ENCODE measurements at regions not wholly inside any gene's neighbourhood (a gene's known extent, or its start where the extent isn't known, plus 50 kb on each side); places are given as distances from the start of the nearest gene placed in this dataset.
A peak's percentile ranks its signal among the peaks of the same experiment; 100 is the strongest.

DNA sequence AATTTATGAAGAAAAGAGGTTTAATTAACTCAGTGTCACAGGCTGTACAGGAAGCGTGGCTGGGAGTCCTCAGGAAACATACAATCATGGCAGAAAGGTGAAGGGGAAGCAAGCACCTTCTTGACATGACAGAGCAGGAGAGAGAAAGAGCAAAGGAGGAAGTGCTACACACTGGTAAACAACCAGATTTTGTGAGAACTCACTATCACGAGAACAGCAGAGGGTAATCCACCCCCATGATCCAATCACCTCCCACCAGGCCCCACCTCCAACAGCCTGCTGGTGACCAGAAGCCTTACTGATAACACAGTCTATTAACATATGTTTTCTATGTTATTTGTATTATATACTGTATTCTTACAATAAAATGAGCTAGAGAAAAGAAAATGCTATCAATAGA lies 254.8 kb downstream of the PCDH10 start:
- Histone ChIP-seq H3K4me3 (no peak overlapping the region), H3K27me3 (replicated peaks in 1 of 7) (no peaks in the 10 kb centered on the region), H3K4me1 (no peaks in the 10 kb centered on the region), H3K27ac (no peak overlapping the region), H3K9me3 (no peaks in the 10 kb centered on the region), H3K36me3 (no peaks in the 10 kb centered on the region)
- intact Hi-C loops (cut with DNase I; ENCODE audit: low total_unique reads): no loop called here
- DNase-seq: no peak
- no peak for TF ChIP-seq POLR2AphosphoS5 (IDR thresholded peaks at IDR 0.05)
- 9 to 32% (median 23%) methylated on average over 2 of the region's 2 CpGs for WGBS, 5 donors

DNA sequence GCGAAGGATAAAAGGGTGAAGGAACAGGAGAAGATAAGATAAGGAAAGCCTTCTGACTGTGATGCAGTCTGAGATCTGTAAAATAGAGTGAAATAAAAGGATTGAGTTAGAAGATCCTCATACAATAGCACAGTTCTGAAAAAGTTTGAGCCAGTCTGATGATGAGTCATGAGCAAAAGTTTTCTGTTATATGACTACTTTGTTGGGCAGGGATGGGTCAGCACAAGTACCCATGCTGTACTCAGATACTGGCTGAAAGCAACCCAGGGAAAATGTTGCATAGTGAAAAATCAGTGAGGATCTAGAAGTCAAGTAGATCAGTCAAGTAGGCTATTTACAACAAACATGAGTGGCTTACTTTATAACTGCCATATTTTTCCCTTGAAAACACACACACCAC lies 253.5 kb downstream of the PCDH10 start:
- Histone ChIP-seq H3K9me3 (no peaks in the 10 kb centered on the region), H3K4me3 (no peak overlapping the region), H3K4me1 (no peaks in the 10 kb centered on the region), H3K27me3 (replicated peaks in 1 of 7) (no peaks in the 10 kb centered on the region), H3K36me3 (no peaks in the 10 kb centered on the region), H3K27ac (no peak overlapping the region)
- no peak for DNase-seq
- intact Hi-C loops (cut with DNase I; ENCODE audit: low total_unique reads): no loop called here
- 85 to 91% (median 86%) methylated on average over 1 of the region's 1 CpG for WGBS, 5 donors
- TF ChIP-seq, protein P1, sequence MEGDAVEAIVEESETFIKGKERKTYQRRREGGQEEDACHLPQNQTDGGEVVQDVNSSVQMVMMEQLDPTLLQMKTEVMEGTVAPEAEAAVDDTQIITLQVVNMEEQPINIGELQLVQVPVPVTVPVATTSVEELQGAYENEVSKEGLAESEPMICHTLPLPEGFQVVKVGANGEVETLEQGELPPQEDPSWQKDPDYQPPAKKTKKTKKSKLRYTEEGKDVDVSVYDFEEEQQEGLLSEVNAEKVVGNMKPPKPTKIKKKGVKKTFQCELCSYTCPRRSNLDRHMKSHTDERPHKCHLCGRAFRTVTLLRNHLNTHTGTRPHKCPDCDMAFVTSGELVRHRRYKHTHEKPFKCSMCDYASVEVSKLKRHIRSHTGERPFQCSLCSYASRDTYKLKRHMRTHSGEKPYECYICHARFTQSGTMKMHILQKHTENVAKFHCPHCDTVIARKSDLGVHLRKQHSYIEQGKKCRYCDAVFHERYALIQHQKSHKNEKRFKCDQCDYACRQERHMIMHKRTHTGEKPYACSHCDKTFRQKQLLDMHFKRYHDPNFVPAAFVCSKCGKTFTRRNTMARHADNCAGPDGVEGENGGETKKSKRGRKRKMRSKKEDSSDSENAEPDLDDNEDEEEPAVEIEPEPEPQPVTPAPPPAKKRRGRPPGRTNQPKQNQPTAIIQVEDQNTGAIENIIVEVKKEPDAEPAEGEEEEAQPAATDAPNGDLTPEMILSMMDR (IDR thresholded peaks at IDR 0.05 in 8 of 11, conservative IDR thresholded peaks at IDR 0.05 in 3 of 11): no peak
- no peak for TF ChIP-seq POLR2AphosphoS5 (IDR thresholded peaks at IDR 0.05)
- TF ChIP-seq POLR2A (IDR thresholded peaks at IDR 0.05): no peak

DNA sequence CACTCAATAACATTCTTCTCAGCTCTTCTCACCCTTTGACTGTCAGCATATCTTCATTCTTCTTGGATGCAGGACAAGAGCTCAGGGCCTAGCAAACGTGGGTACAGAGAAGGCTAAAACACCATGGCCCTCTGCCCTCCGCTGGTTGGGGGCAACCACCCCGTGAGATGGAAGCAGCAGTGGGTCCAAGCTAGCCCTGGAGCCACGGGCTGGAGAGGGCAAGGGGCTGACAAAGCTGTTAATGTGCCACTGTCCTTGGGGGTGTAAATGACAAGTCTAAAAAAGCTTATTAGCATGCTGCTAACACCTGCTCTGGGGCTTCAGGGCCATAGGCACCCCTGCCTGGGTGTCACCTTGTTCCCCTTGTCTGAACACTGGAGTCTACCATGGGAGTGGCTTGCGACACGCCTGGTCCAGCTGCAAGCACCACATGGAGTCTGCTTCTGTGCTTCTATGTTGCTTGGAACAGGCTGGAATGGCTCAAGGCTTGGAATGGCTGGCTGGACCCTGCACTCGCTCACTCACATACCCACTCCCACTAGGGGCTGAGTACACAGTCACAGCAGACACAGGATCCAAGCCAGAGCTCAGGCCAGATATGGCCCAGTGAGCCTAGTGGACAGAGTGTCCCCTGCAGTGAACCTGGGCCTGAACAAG lies 246.0 kb downstream of the PCDH10 start:
- Histone ChIP-seq H3K4me1 (no peaks in the 10 kb centered on the region), H3K27ac (no peak overlapping the region), H3K27me3 (replicated peaks in 1 of 7) (no peaks in the 10 kb centered on the region), H3K9me3 (peaks cover 0 to 3% (median 0%) of the 10 kb centered on the region in 8 donors), H3K4me3 (no peak overlapping the region), H3K36me3 (no peaks in the 10 kb centered on the region)
- WGBS, 5 donors: 73 to 88% (median 79%) methylated on average over 6 to 7 of the region's 7 CpGs
- TF ChIP-seq POLR2AphosphoS5 (IDR thresholded peaks at IDR 0.05) (no peak), POLR2A (IDR thresholded peaks at IDR 0.05) (no peak)
- TF ChIP-seq, protein P1 (IDR thresholded peaks at IDR 0.05 in 8 of 11, conservative IDR thresholded peaks at IDR 0.05 in 3 of 11): no peak
- intact Hi-C loops (cut with DNase I; ENCODE audit: low total_unique reads): no loop called here
- peak; percentile 52 for DNase-seq

DNA sequence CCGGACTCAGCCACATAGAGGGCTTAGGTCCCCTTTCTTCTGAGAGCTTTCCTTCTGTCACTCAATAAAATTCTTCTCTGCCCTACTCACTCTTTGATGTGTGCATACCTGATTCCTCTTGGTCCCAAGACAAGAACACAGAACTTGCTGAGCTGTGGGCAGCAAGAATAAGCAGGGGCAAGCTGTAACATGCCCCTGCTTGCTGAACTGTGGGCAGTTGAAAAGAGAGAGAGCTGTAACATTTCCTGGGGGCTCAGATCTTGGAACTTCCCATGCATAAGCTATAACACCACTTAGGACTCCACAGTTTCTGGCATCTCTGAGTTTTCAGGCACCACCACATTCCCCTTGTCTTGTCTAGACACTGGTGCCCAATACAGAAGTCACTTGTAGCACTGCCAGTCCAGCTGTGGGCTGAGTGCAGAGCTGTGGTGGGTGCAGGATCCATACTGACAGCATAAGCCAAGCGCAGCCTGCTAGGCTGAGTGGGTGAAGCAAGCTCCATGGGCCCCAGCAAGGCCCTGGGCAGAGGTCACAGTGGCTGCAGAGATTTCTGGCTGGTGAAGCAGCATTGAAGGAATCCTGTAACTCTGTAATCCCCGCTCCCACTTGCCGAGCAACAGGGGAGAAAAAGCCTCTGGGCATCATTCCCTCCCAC lies 241.2 kb downstream of the PCDH10 start:
- Histone ChIP-seq H3K36me3 (no peaks in the 10 kb centered on the region), H3K9me3 (peaks cover 0 to 2% (median 0%) of the 10 kb centered on the region in 8 donors), H3K4me3 (no peak overlapping the region), H3K4me1 (no peaks in the 10 kb centered on the region), H3K27ac (no peak overlapping the region), H3K27me3 (replicated peaks in 1 of 7) (no peaks in the 10 kb centered on the region)
- intact Hi-C loops (cut with DNase I; ENCODE audit: low total_unique reads): no loop called here
- WGBS, 5 donors: 79 to 98% (median 90%) methylated on average over 4 of the region's 4 CpGs
- TF ChIP-seq, protein P1 (IDR thresholded peaks at IDR 0.05 in 8 of 11, conservative IDR thresholded peaks at IDR 0.05 in 3 of 11): no peak
- TF ChIP-seq POLR2A (IDR thresholded peaks at IDR 0.05) (no peak), POLR2AphosphoS5 (IDR thresholded peaks at IDR 0.05) (no peak)
- DNase-seq: no peak
